ENCODE measurements at regions not wholly inside any gene's neighbourhood (a gene's known extent, or its start where the extent isn't known, plus 50 kb on each side); places are given as distances from the start of the nearest gene placed in this dataset.

GRCh38 chr15:95261968-95262367, 1030.6 kb downstream of the MCTP2 start:
- TF ChIP-seq CTCF (IDR thresholded peaks at IDR 0.05) (no peak), POLR2AphosphoS5 (IDR thresholded peaks at IDR 0.05) (no peak), POLR2A (IDR thresholded peaks at IDR 0.05) (no peak)
